GM13976 (cell line): ENCODE measurements at regions not wholly inside any gene's neighbourhood (a gene's known extent, or its start where the extent isn't known, plus 50 kb on each side); places are given as distances from the start of the nearest gene placed in this dataset.

Experiments
- DNase-seq: peaks from one replicate; pipeline ENCODE4 v3.0.0; 2012; ENCODE audit warnings: low spot score
- in situ Hi-C: fragments of 300-500 bp; cut with MboI; formaldehyde crosslinking; loops from one replicate; pipeline ENCODE4 v1.12.0; 2022; ENCODE audit warnings: low sequenced_read_pairs, mixed read lengths, inconsistent platforms; ENCODE audit not compliant: unreplicated experiment
- TF ChIP-seq, protein P1 (sequence below): IDR thresholded peaks from 2 replicates; pipeline ENCODE4 v1.5.1; 2012; ENCODE audit warnings: borderline replicate concordance, mild to moderate bottlenecking; ENCODE audit not compliant: insufficient read depth; ENCODE audit errors: extremely low read depth, missing control alignments, control extremely low read depth

DNA sequence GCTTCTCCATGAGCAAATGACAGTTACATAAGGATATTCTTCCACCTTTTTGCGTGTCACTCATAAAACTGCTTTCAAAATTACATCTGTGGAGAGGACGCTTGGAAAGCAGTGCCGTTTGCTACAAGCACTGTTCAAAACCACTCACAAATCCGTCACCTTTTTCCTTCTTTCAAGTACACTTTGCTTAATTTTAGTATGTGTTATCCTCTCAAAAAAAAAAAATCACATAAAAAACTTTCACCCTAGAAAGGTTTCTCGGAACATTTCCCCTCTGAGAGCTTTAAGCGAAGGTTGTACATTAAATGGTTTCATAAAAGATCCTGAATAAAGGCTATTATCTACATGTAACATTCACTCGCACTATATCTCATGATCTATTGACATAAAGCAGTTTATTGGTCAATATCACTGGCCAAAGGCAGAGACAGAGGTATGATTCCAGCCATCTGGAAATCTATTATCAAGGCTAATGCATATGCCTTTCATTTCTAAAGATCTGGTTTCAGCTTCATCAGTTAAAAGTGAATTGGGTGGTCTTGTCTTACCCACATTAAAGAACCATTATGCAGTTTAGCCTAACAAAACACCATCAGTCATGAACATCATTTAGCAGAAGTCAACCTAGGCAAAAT lies 163.6 kb downstream of the ENC1 start:
- in situ Hi-C loops = no loop called here
- DNase-seq = no peak
- TF ChIP-seq, protein P1, sequence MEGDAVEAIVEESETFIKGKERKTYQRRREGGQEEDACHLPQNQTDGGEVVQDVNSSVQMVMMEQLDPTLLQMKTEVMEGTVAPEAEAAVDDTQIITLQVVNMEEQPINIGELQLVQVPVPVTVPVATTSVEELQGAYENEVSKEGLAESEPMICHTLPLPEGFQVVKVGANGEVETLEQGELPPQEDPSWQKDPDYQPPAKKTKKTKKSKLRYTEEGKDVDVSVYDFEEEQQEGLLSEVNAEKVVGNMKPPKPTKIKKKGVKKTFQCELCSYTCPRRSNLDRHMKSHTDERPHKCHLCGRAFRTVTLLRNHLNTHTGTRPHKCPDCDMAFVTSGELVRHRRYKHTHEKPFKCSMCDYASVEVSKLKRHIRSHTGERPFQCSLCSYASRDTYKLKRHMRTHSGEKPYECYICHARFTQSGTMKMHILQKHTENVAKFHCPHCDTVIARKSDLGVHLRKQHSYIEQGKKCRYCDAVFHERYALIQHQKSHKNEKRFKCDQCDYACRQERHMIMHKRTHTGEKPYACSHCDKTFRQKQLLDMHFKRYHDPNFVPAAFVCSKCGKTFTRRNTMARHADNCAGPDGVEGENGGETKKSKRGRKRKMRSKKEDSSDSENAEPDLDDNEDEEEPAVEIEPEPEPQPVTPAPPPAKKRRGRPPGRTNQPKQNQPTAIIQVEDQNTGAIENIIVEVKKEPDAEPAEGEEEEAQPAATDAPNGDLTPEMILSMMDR = no peak

GRCh38 chr5:74476046-74476818 lies 164.3 kb downstream of the ENC1 start:
- in situ Hi-C loops = no loop called here
- DNase-seq = no peak
- TF ChIP-seq, protein P1 = no peak

GRCh38 chr5:74471875-74472274 lies 168.7 kb downstream of the ENC1 start:
- TF ChIP-seq, protein P1 = no peak
- in situ Hi-C loops = no loop called here
- DNase-seq = no peak

DNA sequence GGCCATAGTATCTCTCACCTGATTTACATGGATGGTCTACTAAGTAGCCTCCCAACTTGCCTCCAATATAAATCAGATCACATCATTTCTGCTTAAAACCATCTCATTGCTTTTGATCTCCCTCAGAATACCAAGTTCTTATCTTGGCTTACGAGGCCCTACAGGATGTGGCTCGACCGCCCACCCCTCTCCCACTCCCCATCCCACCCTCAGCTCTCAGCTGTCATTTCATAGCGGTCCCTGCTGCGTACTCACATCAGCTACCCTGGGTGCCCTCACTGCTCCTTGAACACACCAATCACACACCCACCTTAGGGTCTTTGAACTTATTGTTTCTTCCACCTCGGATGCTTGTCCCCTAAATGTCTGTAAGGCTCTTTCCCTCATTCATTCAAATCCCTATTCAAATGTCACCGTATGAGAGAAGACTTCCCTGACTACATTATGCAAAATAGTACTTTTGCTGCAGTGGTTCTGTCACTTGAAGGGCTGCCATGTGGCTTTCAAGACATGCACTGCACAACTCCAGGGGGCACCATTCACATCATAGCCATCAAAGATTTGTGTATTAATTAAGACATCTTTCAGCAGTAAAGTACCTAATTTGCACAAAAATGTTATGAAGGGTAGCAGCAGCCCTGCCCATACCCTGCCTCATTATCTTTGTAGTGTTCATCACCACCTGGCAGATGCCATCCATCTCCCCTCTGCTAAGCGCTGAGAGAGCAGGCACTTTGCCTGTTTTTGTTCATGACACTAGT lies 171.1 kb downstream of the ENC1 start:
- TF ChIP-seq, protein P1 = no peak
- DNase-seq = no peak
- in situ Hi-C loops = no loop called here

GRCh38 chr5:74468421-74468820 lies 172.1 kb downstream of the ENC1 start:
- in situ Hi-C loops = no loop called here
- TF ChIP-seq, protein P1 = no peak
- no peak for DNase-seq

GRCh38 chr5:74465724-74466123 lies 174.8 kb downstream of the ENC1 start:
- TF ChIP-seq, protein P1 = no peak
- in situ Hi-C loops = no loop called here
- no peak for DNase-seq
